GM12891 (cell line): ENCODE measurements at regions not wholly inside any gene's neighbourhood (a gene's known extent, or its start where the extent isn't known, plus 50 kb on each side); places are given as distances from the start of the nearest gene placed in this dataset.
"Not testable (repeated sequence)": the region's sequence is repeated elsewhere in the genome, so short reads cannot be mapped to it uniquely, and the experiment has no call there.

ENCODE experiments used
- DNase-seq: peaks from one replicate; pipeline ENCODE4 v3.0.0; 2011; ENCODE audit warnings: low spot score; ENCODE audit not compliant: insufficient read length
- FAIRE-seq: peaks from 2 replicates; lab custom pipeline; 2011; peaks lifted over from hg19 to GRCh38; lab: Jason Lieb, UNC
- PAX5 ChIP-seq: IDR thresholded peaks from 2 replicates; pipeline ENCODE4 v1.6.1; 2011; ENCODE audit warnings: low read length, moderate library complexity, mild to moderate bottlenecking; ENCODE audit not compliant: insufficient read depth, severe bottlenecking
- POLR2A ChIP-seq: IDR thresholded peaks from 2 replicates; pipeline ENCODE4 v1.6.1; 2011; ENCODE audit warnings: low read depth, low read length, control low read depth
- POLR2AphosphoS5 ChIP-seq: IDR thresholded peaks from 2 replicates; pipeline ENCODE4 v1.6.1; 2011; ENCODE audit warnings: low read depth, low read length, control low read depth
- POU2F2 ChIP-seq: IDR thresholded peaks from 2 replicates; pipeline ENCODE4 v1.6.1; 2011; ENCODE audit warnings: low read depth, mild to moderate bottlenecking, control low read depth, low read length, moderate library complexity
- SPI1 ChIP-seq: IDR thresholded peaks from 2 replicates; pipeline ENCODE4 v1.6.1; 2011; ENCODE audit warnings: low read depth, low read length, control low read depth
- TAF1 ChIP-seq: IDR thresholded peaks from 2 replicates; pipeline ENCODE4 v1.6.1; 2011; ENCODE audit warnings: low read depth, low read length, control low read depth

- DNase-seq = no peak
- no peak for FAIRE-seq
- TF ChIP-seq SPI1 = no peak
- no peak for TF ChIP-seq TAF1
- TF ChIP-seq PAX5 = no peak
- no peak for TF ChIP-seq POU2F2
- TF ChIP-seq POLR2A = no peak
- TF ChIP-seq POLR2AphosphoS5 = no peak
These were observed 217.8 kb downstream of the CDRT15L2 start for GRCh38 chr17:20797292-20797691.

- DNase-seq = no peak
- no peak for FAIRE-seq
- TF ChIP-seq POU2F2 (no peak), POLR2AphosphoS5 (no peak), PAX5 (no peak)
These were observed 220.6 kb downstream of the CDRT15L2 start for GRCh38 chr17:20800146-20800545.

- TF ChIP-seq TAF1 (no peak), POLR2AphosphoS5 (no peak), POLR2A (no peak), SPI1 (no peak), PAX5 (no peak), POU2F2 (no peak)
- no peak for FAIRE-seq
These were observed 226.2 kb downstream of the CDRT15L2 start for GRCh38 chr17:20805751-20806150.

GRCh38 chr17:20807566-20807965 lies 228.0 kb downstream of the CDRT15L2 start:
- not testable (repeated sequence) for FAIRE-seq, DNase-seq

More at GRCh38 chr17:20805751-20806150, 226.2 kb downstream of the CDRT15L2 start:
- no peak for DNase-seq

GRCh38 chr17:20815410-20815809 lies 227.4 kb downstream of the USP22 start:
- DNase-seq, FAIRE-seq: not testable (repeated sequence)

- FAIRE-seq = no peak
- no peak for DNase-seq
- no peak for TF ChIP-seq POU2F2
- no peak for TF ChIP-seq TAF1
- TF ChIP-seq POLR2AphosphoS5 = no peak
These were observed 218.9 kb downstream of the USP22 start for GRCh38 chr17:20823905-20824304.

- no peak for DNase-seq
- TF ChIP-seq SPI1 (no peak), TAF1 (no peak), PAX5 (no peak), POLR2AphosphoS5 (no peak), POU2F2 (no peak), POLR2A (no peak)
- no peak for FAIRE-seq
These were observed 217.3 kb downstream of the USP22 start for GRCh38 chr17:20825539-20825938.

- DNase-seq, FAIRE-seq: not testable (repeated sequence)
These were observed 202.4 kb downstream of the USP22 start for GRCh38 chr17:20840453-20840852.

GRCh38 chr17:20840987-20841865 lies 201.6 kb downstream of the USP22 start:
- not testable (repeated sequence) for FAIRE-seq, DNase-seq

GRCh38 chr17:20842012-20842411 lies 200.8 kb downstream of the USP22 start:
- not testable (repeated sequence) for DNase-seq, FAIRE-seq

GRCh38 chr17:20843261-20843660 lies 199.6 kb downstream of the USP22 start:
- FAIRE-seq, DNase-seq: not testable (repeated sequence)

GRCh38 chr17:20843799-20844553 lies 198.8 kb downstream of the USP22 start:
- DNase-seq, FAIRE-seq: not testable (repeated sequence)

GRCh38 chr17:20848869-20849443 lies 193.9 kb downstream of the USP22 start:
- not testable (repeated sequence) for FAIRE-seq, DNase-seq

- not testable (repeated sequence) for FAIRE-seq
These were observed 191.1 kb downstream of the USP22 start for GRCh38 chr17:20851591-20852238.

More at GRCh38 chr17:20851591-20852238, 191.1 kb downstream of the USP22 start:
- DNase-seq = not testable (repeated sequence)
